Caco-2 (cell line): ENCODE measurements at regions not wholly inside any gene's neighbourhood (a gene's known extent, or its start where the extent isn't known, plus 50 kb on each side); places are given as distances from the start of the nearest gene placed in this dataset.
"Not testable (repeated sequence)": the region's sequence is repeated elsewhere in the genome, so short reads cannot be mapped to it uniquely, and the experiment has no call there.

ENCODE experiments used
- BruUV-seq: library from RNA; stranded (reverse); fragments of 400-500 nt; replicated peaks from 2 replicates; lab custom pipeline; 2021; lab: Mats Ljungman, UMichigan
- CTCF ChIA-PET: fragments of 300-600 bp; sonication (Branson Sonifier 250); formaldehyde crosslinking; loops from one replicate; lab custom pipeline; 2022; ENCODE audit warnings: antibody characterized with exemption; lab: Charles Lee
- POLR2A ChIA-PET: fragments of 300-600 bp; sonication (Branson Sonifier 250); formaldehyde crosslinking; loops from one replicate; lab custom pipeline; 2022; ENCODE audit warnings: antibody characterized with exemption; lab: Charles Lee
- DNase-seq, 2 experiments: peaks; one replicate each; pipeline versions ENCODE4 v3.0.0 to v3.0.0-alpha.2; 2020 to 2022
- H3K27me3 ChIP-seq: replicated peaks from 2 replicates; pipeline ENCODE4 v1.6.0; 2011; ENCODE audit warnings: low read length; ENCODE audit not compliant: control insufficient read depth, insufficient read depth
- H3K36me3 ChIP-seq: 2 replicates; pipeline ENCODE4 v1.5.1; 2011; ENCODE audit warnings: low read length; ENCODE audit not compliant: control insufficient read depth, insufficient read depth
- H3K4me1 ChIP-seq: fragments of 250-450 bp; sonication (Bioruptor Pico); 2 replicates; pipeline ENCODE4 v1.5.1; 2020; ENCODE audit warnings: mild to moderate bottlenecking
- H3K4me3 ChIP-seq: 2 replicates; pipeline ENCODE4 v1.5.1; 2011; ENCODE audit warnings: low read depth, mild to moderate bottlenecking, control low read depth, low read length
- H3K9me3 ChIP-seq: fragments of 250-450 bp; sonication (Bioruptor Pico); 2 replicates; pipeline ENCODE4 v1.5.1; 2020; ENCODE audit warnings: mild to moderate bottlenecking, moderate library complexity
- H3K27ac Mint-ChIP-seq: one replicate; pipeline ENCODE4 v1.8.0; 2022; ENCODE audit warnings: mixed read lengths; ENCODE audit not compliant: unreplicated experiment
- H3K27me3 Mint-ChIP-seq: one replicate; pipeline ENCODE4 v1.8.0; 2022; ENCODE audit warnings: mixed read lengths; ENCODE audit not compliant: insufficient read depth, unreplicated experiment
- H3K36me3 Mint-ChIP-seq: one replicate; pipeline ENCODE4 v1.8.0; 2022; ENCODE audit warnings: mild to moderate bottlenecking, mixed read lengths; ENCODE audit not compliant: insufficient read depth, unreplicated experiment
- H3K4me1 Mint-ChIP-seq: one replicate; pipeline ENCODE4 v1.8.0; 2022; ENCODE audit warnings: low read depth, mixed read lengths; ENCODE audit not compliant: unreplicated experiment
- H3K4me3 Mint-ChIP-seq: one replicate; pipeline ENCODE4 v1.8.0; 2022; ENCODE audit warnings: mild to moderate bottlenecking, moderate library complexity, mixed read lengths; ENCODE audit not compliant: unreplicated experiment
- H3K9me3 Mint-ChIP-seq: one replicate; pipeline ENCODE4 v1.8.0; 2022; ENCODE audit warnings: mixed read lengths; ENCODE audit not compliant: unreplicated experiment
- intact Hi-C: fragments of 100-400 bp; cut with micrococcal nuclease; formaldehyde crosslinking; loops from one replicate; pipeline ENCODE4 v1.10.0; 2022; ENCODE audit not compliant: unreplicated experiment
- TF ChIP-seq, protein P1 (sequence below), 2 experiments: fragments of 200-600 bp in 1 of 2; IDR thresholded peaks; 1 replicate in 1 of 2; 2 replicates in 1 of 2; pipeline versions ENCODE4 v1.5.1 to v1.8.0; 2011 to 2022; ENCODE audit warnings: antibody characterized with exemption in 1 of 2, control low read depth in 1 of 2, inconsistent platforms in 1 of 2, low read depth in 1 of 2, low read length in 1 of 2, mild to moderate bottlenecking in 1 of 2, moderate library complexity in 1 of 2; ENCODE audit not compliant: insufficient read depth in 1 of 2, severe bottlenecking in 1 of 2, unreplicated experiment in 1 of 2

GRCh38 chr10:83542774-83543411 lies 596.4 kb upstream of the GHITM start:
- TF ChIP-seq, protein P1, sequence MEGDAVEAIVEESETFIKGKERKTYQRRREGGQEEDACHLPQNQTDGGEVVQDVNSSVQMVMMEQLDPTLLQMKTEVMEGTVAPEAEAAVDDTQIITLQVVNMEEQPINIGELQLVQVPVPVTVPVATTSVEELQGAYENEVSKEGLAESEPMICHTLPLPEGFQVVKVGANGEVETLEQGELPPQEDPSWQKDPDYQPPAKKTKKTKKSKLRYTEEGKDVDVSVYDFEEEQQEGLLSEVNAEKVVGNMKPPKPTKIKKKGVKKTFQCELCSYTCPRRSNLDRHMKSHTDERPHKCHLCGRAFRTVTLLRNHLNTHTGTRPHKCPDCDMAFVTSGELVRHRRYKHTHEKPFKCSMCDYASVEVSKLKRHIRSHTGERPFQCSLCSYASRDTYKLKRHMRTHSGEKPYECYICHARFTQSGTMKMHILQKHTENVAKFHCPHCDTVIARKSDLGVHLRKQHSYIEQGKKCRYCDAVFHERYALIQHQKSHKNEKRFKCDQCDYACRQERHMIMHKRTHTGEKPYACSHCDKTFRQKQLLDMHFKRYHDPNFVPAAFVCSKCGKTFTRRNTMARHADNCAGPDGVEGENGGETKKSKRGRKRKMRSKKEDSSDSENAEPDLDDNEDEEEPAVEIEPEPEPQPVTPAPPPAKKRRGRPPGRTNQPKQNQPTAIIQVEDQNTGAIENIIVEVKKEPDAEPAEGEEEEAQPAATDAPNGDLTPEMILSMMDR (IDR thresholded peaks at IDR 0.05; ENCODE audit: insufficient read depth in 1 of 2, low read depth in 1 of 2, low read length in 1 of 2, severe bottlenecking in 1 of 2, unreplicated experiment in 1 of 2) = no peak
- no TSS peak for BruUV-seq
- no peak overlapping the region for H3K4me3 ChIP-seq
- intact Hi-C loops = no loop called here
- peaks cover 12% of the 10 kb centered on the region for H3K4me1 ChIP-seq
- Mint-ChIP-seq H3K4me1 (peaks cover 11% of the 10 kb centered on the region), H3K9me3 (no peaks in the 10 kb centered on the region), H3K4me3 (no peak overlapping the region), H3K27me3 (peaks cover 2% of the 10 kb centered on the region), H3K36me3 (no peaks in the 10 kb centered on the region), H3K27ac (no peak overlapping the region)
- H3K27me3 ChIP-seq = no peaks in the 10 kb centered on the region
- no peak for DNase-seq
- ChIA-PET POLR2A (no interaction called here), CTCF (no interaction called here)
- H3K36me3 ChIP-seq = no peaks in the 10 kb centered on the region
- no peaks in the 10 kb centered on the region for H3K9me3 ChIP-seq

- intact Hi-C loops = no loop called here
- Mint-ChIP-seq H3K36me3 (no peaks in the 10 kb centered on the region), H3K4me3 (no peak overlapping the region), H3K4me1 (peaks cover 11% of the 10 kb centered on the region), H3K27me3 (peaks cover 2% of the 10 kb centered on the region), H3K9me3 (no peaks in the 10 kb centered on the region), H3K27ac (no peak overlapping the region)
- CTCF ChIA-PET = no interaction called here
- DNase-seq = no peak
- POLR2A ChIA-PET = no interaction called here
- Histone ChIP-seq H3K27me3 (no peaks in the 10 kb centered on the region), H3K9me3 (no peaks in the 10 kb centered on the region), H3K4me1 (peaks cover 12% of the 10 kb centered on the region), H3K36me3 (no peaks in the 10 kb centered on the region), H3K4me3 (no peak overlapping the region)
- TF ChIP-seq, protein P1 (IDR thresholded peaks at IDR 0.05; ENCODE audit: insufficient read depth in 1 of 2, low read depth in 1 of 2, low read length in 1 of 2, severe bottlenecking in 1 of 2, unreplicated experiment in 1 of 2) = no peak
- no TSS peak for BruUV-seq
Measured at GRCh38 chr10:83543691-83544462, 595.4 kb upstream of the GHITM start.

- H3K4me3 ChIP-seq = no peak overlapping the region
- H3K27ac Mint-ChIP-seq = no peak overlapping the region
- H3K36me3 Mint-ChIP-seq = no peaks in the 10 kb centered on the region
- H3K27me3 ChIP-seq = no peaks in the 10 kb centered on the region
- TF ChIP-seq, protein P1 (IDR thresholded peaks at IDR 0.05; ENCODE audit: insufficient read depth in 1 of 2, low read depth in 1 of 2, low read length in 1 of 2, severe bottlenecking in 1 of 2, unreplicated experiment in 1 of 2) = no peak
- BruUV-seq = no TSS peak
- H3K4me1 Mint-ChIP-seq = peaks cover 11% of the 10 kb centered on the region
- H3K36me3 ChIP-seq = no peaks in the 10 kb centered on the region
- H3K9me3 Mint-ChIP-seq = no peaks in the 10 kb centered on the region
- ChIA-PET POLR2A (interaction anchor here (0.6 kb wide), 1 partner anchor 377 kb away, joined by 3 read pairs; no protein-coding TSS in a partner anchor), CTCF (no interaction called here)
- H3K9me3 ChIP-seq = no peaks in the 10 kb centered on the region
- H3K27me3 Mint-ChIP-seq = no peaks in the 10 kb centered on the region
- intact Hi-C loops = no loop called here
- H3K4me1 ChIP-seq = peaks cover 12% of the 10 kb centered on the region
- peak overlapping the region; percentile 61 for H3K4me3 Mint-ChIP-seq
- peak; percentile 58 to 67 for DNase-seq
Measured at GRCh38 chr10:83545901-83546391, 593.4 kb upstream of the GHITM start.

DNA sequence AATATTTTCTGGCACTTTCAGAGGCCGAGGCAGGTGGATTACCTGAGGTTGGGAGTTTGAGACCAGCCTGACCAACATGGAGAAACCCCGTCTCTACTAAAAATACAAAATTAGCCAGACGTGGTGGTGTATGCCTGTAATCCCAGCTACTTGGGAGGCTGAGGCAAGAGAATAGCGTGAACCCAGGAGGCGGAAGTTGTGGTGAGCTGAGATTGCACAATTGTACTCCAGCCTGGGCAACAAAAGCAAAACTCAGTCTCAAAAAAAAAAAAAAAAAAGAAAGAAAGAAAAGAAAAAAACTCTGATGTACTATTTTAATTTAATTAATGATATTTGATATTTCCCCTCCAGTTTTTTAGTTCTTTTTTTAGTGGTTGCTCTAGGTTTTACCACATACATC lies 588.1 kb upstream of the GHITM start:
- H3K9me3 ChIP-seq = not testable (repeated sequence)

More for the DNA sequence above, 588.1 kb upstream of the GHITM start:
- H3K27ac Mint-ChIP-seq, H3K36me3 ChIP-seq, H3K27me3 ChIP-seq, H3K27me3 Mint-ChIP-seq, H3K4me3 Mint-ChIP-seq, POLR2A ChIA-PET, H3K36me3 Mint-ChIP-seq, BruUV-seq, intact Hi-C loops, H3K4me3 ChIP-seq, DNase-seq, H3K4me1 ChIP-seq, H3K4me1 Mint-ChIP-seq, CTCF ChIA-PET: not testable (repeated sequence)
- H3K9me3 Mint-ChIP-seq = peaks cover 11% of the 10 kb centered on the region
